Body of pancreas (tissue), 4 donors: ENCODE measurements at regions not wholly inside any gene's neighbourhood (a gene's known extent, or its start where the extent isn't known, plus 50 kb on each side); places are given as distances from the start of the nearest gene placed in this dataset.

Experiments
- ATAC-seq: fragments of 150-250 bp; one replicate; pipeline ENCODE4 v1.9.1; 2016
- DNase-seq, 4 donors: peaks; one replicate each; pipeline ENCODE4 v3.0.0-alpha.2; 2019
- H3K27ac ChIP-seq, 4 donors: fragments of 200-600 bp; sonication (generic); 1 replicate in 3 of 4; 2 replicates in 1 of 4; pipeline versions ENCODE4 v1.5.1 to v1.6.1; 2016 to 2019; ENCODE audit warnings: mild to moderate bottlenecking in 1 of 4, mixed read lengths in 1 of 4, moderate library complexity in 1 of 4
- H3K27me3 ChIP-seq, 2 donors: fragments of 200-600 bp; sonication (generic); one replicate each; pipeline ENCODE4 v1.6.0; 2016; ENCODE audit warnings: mild to moderate bottlenecking in 1 of 2
- H3K36me3 ChIP-seq, 2 donors: fragments of 200-600 bp; sonication (generic); replicated peaks in 1 of 2; 2 replicates each; pipeline ENCODE4 v1.5.1; 2016; ENCODE audit warnings: low read depth in 2 of 2; ENCODE audit not compliant: insufficient read depth in 1 of 2
- H3K4me1 ChIP-seq: fragments of 200-600 bp; sonication (generic); one replicate; pipeline ENCODE4 v1.6.0; 2016
- H3K4me3 ChIP-seq, 2 donors: fragments of 200-600 bp; sonication (generic); 1 replicate in 1 of 2; 2 replicates in 1 of 2; pipeline ENCODE4 v1.5.1; 2016 to 2019
- H3K9me3 ChIP-seq, 3 donors: fragments of 200-600 bp; sonication (generic); 1 replicate in 2 of 3; 2 replicates in 1 of 3; pipeline ENCODE4 v1.5.1; 2016
- CTCF ChIP-seq, 7 experiments: fragments of 450-650 bp in 4 of 7; fragments of 200-600 bp in 3 of 7; sonication (generic) in 3 of 7; IDR thresholded peaks; one replicate each; pipeline ENCODE4 v1.5.1; 2016 to 2019; ENCODE audit warnings: antibody characterized with exemption in 7 of 7
- POLR2A ChIP-seq, 3 donors: fragments of 450-650 bp; IDR thresholded peaks; one replicate each; pipeline ENCODE4 v1.6.1; 2016; ENCODE audit warnings: antibody characterized with exemption in 3 of 3, mild to moderate bottlenecking in 2 of 3
- WGBS, 2 donors: methylation state at CpG; one replicate each; pipeline ENCODE4 v1.1.5; 2017; 5-methylcytosine and 5-hydroxymethylcytosine counted together
- intact Hi-C: fragments of 100-400 bp; cut with DNase I; formaldehyde crosslinking; loops from one replicate; pipeline ENCODE4 v1.15.1; 2023

GRCh38 chr6:50978380-50979170 is 159.9 kb downstream of the TFAP2B start:
- H3K27ac ChIP-seq, result no peak overlapping the region
- no peaks in the 10 kb centered on the region for H3K36me3 ChIP-seq
- intact Hi-C loops, result no loop called here
- 46 to 54% methylated on average over 4 of the region's 4 CpGs for WGBS, 2 donors
- H3K4me3 ChIP-seq, result no peak overlapping the region
- TF ChIP-seq POLR2A (IDR thresholded peaks at IDR 0.05) (no peak), CTCF (IDR thresholded peaks at IDR 0.05) (no peak)
- DNase-seq (no peak), ATAC-seq (no peak)
- no peaks in the 10 kb centered on the region for H3K9me3 ChIP-seq
- no peaks in the 10 kb centered on the region for H3K27me3 ChIP-seq
- no peaks in the 10 kb centered on the region for H3K4me1 ChIP-seq

- DNase-seq (no peak), ATAC-seq (no peak)
- Histone ChIP-seq H3K4me1 (no peaks in the 10 kb centered on the region), H3K27me3 (no peaks in the 10 kb centered on the region), H3K27ac (no peak overlapping the region), H3K4me3 (no peak overlapping the region), H3K36me3 (no peaks in the 10 kb centered on the region), H3K9me3 (no peaks in the 10 kb centered on the region)
- intact Hi-C loops, result no loop called here
- TF ChIP-seq POLR2A (IDR thresholded peaks at IDR 0.05) (no peak), CTCF (IDR thresholded peaks at IDR 0.05) (no peak)
- WGBS, 2 donors, result 18% methylated on average over 2 of the region's 2 CpGs
Observed at GRCh38 chr6:50979171-50979525, 160.5 kb downstream of the TFAP2B start.

- no peaks in the 10 kb centered on the region for H3K4me1 ChIP-seq
- intact Hi-C loops, result no loop called here
- H3K9me3 ChIP-seq, result no peaks in the 10 kb centered on the region
- no peaks in the 10 kb centered on the region for H3K36me3 ChIP-seq
- TF ChIP-seq CTCF (IDR thresholded peaks at IDR 0.05), result no peak
- no peak for TF ChIP-seq POLR2A (IDR thresholded peaks at IDR 0.05)
- DNase-seq (no peak), ATAC-seq (no peak)
- no peak overlapping the region for H3K4me3 ChIP-seq
- H3K27ac ChIP-seq, result no peak overlapping the region
- 52 to 66% methylated on average over 3 of the region's 3 CpGs for WGBS, 2 donors
- no peaks in the 10 kb centered on the region for H3K27me3 ChIP-seq
Observed at GRCh38 chr6:50984135-50984534, 165.5 kb downstream of the TFAP2B start.

GRCh38 chr6:50986319-50986718 is 167.6 kb downstream of the TFAP2B start:
- TF ChIP-seq POLR2A (IDR thresholded peaks at IDR 0.05) (no peak), CTCF (IDR thresholded peaks at IDR 0.05) (no peak)
- ATAC-seq (no peak), DNase-seq (no peak)
- Histone ChIP-seq H3K9me3 (no peaks in the 10 kb centered on the region), H3K27me3 (no peaks in the 10 kb centered on the region), H3K36me3 (no peaks in the 10 kb centered on the region), H3K4me1 (no peaks in the 10 kb centered on the region), H3K27ac (no peak overlapping the region), H3K4me3 (no peak overlapping the region)
- intact Hi-C loops, result no loop called here

- no peak overlapping the region for H3K27ac ChIP-seq
- intact Hi-C loops, result no loop called here
- no peak overlapping the region for H3K4me3 ChIP-seq
- TF ChIP-seq CTCF (IDR thresholded peaks at IDR 0.05), result no peak
- TF ChIP-seq POLR2A (IDR thresholded peaks at IDR 0.05), result no peak
- H3K36me3 ChIP-seq, result no peaks in the 10 kb centered on the region
- H3K4me1 ChIP-seq, result no peaks in the 10 kb centered on the region
- peak; percentile 56 for ATAC-seq
- DNase-seq, result no peak
- H3K27me3 ChIP-seq, result no peaks in the 10 kb centered on the region
- H3K9me3 ChIP-seq, result no peaks in the 10 kb centered on the region
Observed at GRCh38 chr6:50989123-50989522, 170.5 kb downstream of the TFAP2B start.
